GM12892 (cell line): ENCODE measurements at regions not wholly inside any gene's neighbourhood (a gene's known extent, or its start where the extent isn't known, plus 50 kb on each side); places are given as distances from the start of the nearest gene placed in this dataset.

ENCODE experiments used
- POLR2AphosphoS5 ChIP-seq: IDR thresholded peaks from 2 replicates; pipeline ENCODE4 v1.6.1; 2011; ENCODE audit warnings: low read depth, low read length, control low read depth
- TAF1 ChIP-seq: IDR thresholded peaks from 2 replicates; pipeline ENCODE4 v1.6.1; 2011; ENCODE audit warnings: low read depth, mild to moderate bottlenecking, control low read depth, low read length, borderline replicate concordance

GRCh38 chr9:31136524-31136923 lies 1247.9 kb upstream of the ACO1 start:
- no peak for TF ChIP-seq POLR2AphosphoS5
- TF ChIP-seq TAF1, result no peak
